Mesendoderm (in vitro differentiated cells): ENCODE measurements at regions not wholly inside any gene's neighbourhood (a gene's known extent, or its start where the extent isn't known, plus 50 kb on each side); places are given as distances from the start of the nearest gene placed in this dataset.

Experiments
- DNase-seq: peaks from one replicate; pipeline ENCODE4 v3.0.0; 2013
- H2AK5ac ChIP-seq: 2 replicates; pipeline ENCODE4 v1.6.1; 2013; ENCODE audit warnings: low read length, inconsistent platforms
- H2BK120ac ChIP-seq: 2 replicates; pipeline ENCODE4 v1.6.1; 2013; ENCODE audit warnings: low read depth, mild to moderate bottlenecking, low read length, moderate library complexity, mixed read lengths
- H2BK15ac ChIP-seq: replicated peaks from 2 replicates; pipeline ENCODE4 v1.6.1; 2013; ENCODE audit warnings: low read depth, mild to moderate bottlenecking, moderate library complexity
- H2BK5ac ChIP-seq: 2 replicates; pipeline ENCODE4 v1.6.1; 2013; ENCODE audit warnings: low read length, inconsistent platforms
- H3K18ac ChIP-seq: 2 replicates; pipeline ENCODE4 v1.6.1; 2013; ENCODE audit warnings: mild to moderate bottlenecking, low read length, mixed read lengths
- H3K23ac ChIP-seq: one replicate; pipeline ENCODE4 v1.6.1; 2013; ENCODE audit warnings: low read length
- H3K27ac ChIP-seq: 2 replicates; pipeline ENCODE4 v1.5.1; 2013; ENCODE audit warnings: low read depth, mild to moderate bottlenecking, inconsistent platforms, low read length, moderate library complexity
- H3K27me3 ChIP-seq: 2 replicates; pipeline ENCODE4 v1.6.1; 2013; ENCODE audit warnings: low read length, control low read depth, mild to moderate bottlenecking, inconsistent platforms; ENCODE audit not compliant: insufficient read depth, poor library complexity
- H3K36me3 ChIP-seq: 2 replicates; pipeline ENCODE4 v1.6.1; 2013; ENCODE audit warnings: low read length, inconsistent platforms; ENCODE audit not compliant: control insufficient read depth, insufficient read depth
- H3K4ac ChIP-seq: one replicate; pipeline ENCODE4 v1.6.1; 2013; ENCODE audit warnings: low read depth, mild to moderate bottlenecking, low read length, moderate library complexity
- H3K4me1 ChIP-seq: 2 replicates; pipeline ENCODE4 v1.6.1; 2013; ENCODE audit warnings: low read depth, low read length, inconsistent platforms; ENCODE audit not compliant: control insufficient read depth
- H3K4me2 ChIP-seq: 2 replicates; pipeline ENCODE4 v1.6.1; 2013; ENCODE audit warnings: low read length
- H3K4me3 ChIP-seq: 2 replicates; pipeline ENCODE4 v1.5.1; 2013; ENCODE audit warnings: mild to moderate bottlenecking, low read length
- H3K56ac ChIP-seq: one replicate; pipeline ENCODE4 v1.6.1; 2013; ENCODE audit warnings: low read length
- H3K79me1 ChIP-seq: 2 replicates; pipeline ENCODE4 v1.6.1; 2013; ENCODE audit warnings: low read length, inconsistent platforms
- H3K79me2 ChIP-seq: 2 replicates; pipeline ENCODE4 v1.6.1; 2013; ENCODE audit warnings: mild to moderate bottlenecking, low read length; ENCODE audit not compliant: control insufficient read depth, insufficient read depth
- H3K9ac ChIP-seq: 2 replicates; pipeline ENCODE4 v1.6.1; 2013; ENCODE audit warnings: low read length, inconsistent platforms
- H4K5ac ChIP-seq: one replicate; pipeline ENCODE4 v1.6.1; 2013; ENCODE audit warnings: low read length
- H4K8ac ChIP-seq: one replicate; pipeline ENCODE4 v1.6.1; 2013; ENCODE audit warnings: low read depth, mild to moderate bottlenecking, control low read depth, low read length, moderate library complexity
- WGBS: extraction: QIAGEN DNeasy Blood & Tissue Kit; methylation state at CpG from one replicate; pipeline ENCODE4 v1.1.7; 2013; ENCODE audit warnings: low lambda C conversion rate, missing lambda C conversion rate; ENCODE audit not compliant: insufficient coverage; ENCODE audit errors: extremely low coverage; 5-methylcytosine and 5-hydroxymethylcytosine counted together

- Histone ChIP-seq H3K23ac (no peak overlapping the region), H3K79me1 (no peaks in the 10 kb centered on the region), H3K36me3 (no peaks in the 10 kb centered on the region), H4K8ac (no peak overlapping the region), H3K4ac (no peak overlapping the region), H3K4me2 (no peak overlapping the region), H4K5ac (no peak overlapping the region), H2AK5ac (no peak overlapping the region), H2BK120ac (no peak overlapping the region), H3K56ac (no peak overlapping the region), H3K18ac (no peak overlapping the region), H3K79me2 (no peaks in the 10 kb centered on the region), H3K4me3 (no peak overlapping the region), H2BK5ac (no peak overlapping the region), H3K27ac (no peak overlapping the region), H3K9ac (no peak overlapping the region), H3K4me1 (no peaks in the 10 kb centered on the region), H3K27me3 (no peaks in the 10 kb centered on the region), H2BK15ac (no peak overlapping the region)
- DNase-seq, result no peak
- no CpG with 5 or more reads among the region's 4 CpGs for WGBS
These were observed 300.4 kb upstream of the ROPN1 start for GRCh38 chr3:124292329-124292728.

- H3K4me3 ChIP-seq, result no peak overlapping the region
- H3K27ac ChIP-seq, result no peak overlapping the region
- H4K5ac ChIP-seq, result no peak overlapping the region
- no peak overlapping the region for H3K4me2 ChIP-seq
- no peak overlapping the region for H3K9ac ChIP-seq
- H3K56ac ChIP-seq, result no peak overlapping the region
- H2AK5ac ChIP-seq, result no peak overlapping the region
- no peak overlapping the region for H2BK5ac ChIP-seq
- H4K8ac ChIP-seq, result no peak overlapping the region
- DNase-seq, result no peak
- H3K79me1 ChIP-seq, result no peaks in the 10 kb centered on the region
- H3K4me1 ChIP-seq, result no peaks in the 10 kb centered on the region
- H3K36me3 ChIP-seq, result no peaks in the 10 kb centered on the region
- H3K23ac ChIP-seq, result no peak overlapping the region
- no peaks in the 10 kb centered on the region for H3K79me2 ChIP-seq
- H2BK15ac ChIP-seq, result no peak overlapping the region
- no peak overlapping the region for H3K18ac ChIP-seq
- no peaks in the 10 kb centered on the region for H3K27me3 ChIP-seq
- no CpG with 5 or more reads among the region's 2 CpGs for WGBS
- no peak overlapping the region for H3K4ac ChIP-seq
- H2BK120ac ChIP-seq, result no peak overlapping the region
These were observed 301.7 kb upstream of the ROPN1 start for GRCh38 chr3:124293584-124293983.

- Histone ChIP-seq H3K9ac (no peak overlapping the region), H4K8ac (no peak overlapping the region), H3K4me1 (no peaks in the 10 kb centered on the region), H3K4ac (no peak overlapping the region), H2AK5ac (no peak overlapping the region), H3K4me2 (no peak overlapping the region), H3K79me2 (no peaks in the 10 kb centered on the region), H2BK15ac (no peak overlapping the region), H2BK5ac (no peak overlapping the region), H3K27ac (no peak overlapping the region), H3K79me1 (no peaks in the 10 kb centered on the region), H3K56ac (no peak overlapping the region), H2BK120ac (no peak overlapping the region), H4K5ac (no peak overlapping the region), H3K27me3 (no peaks in the 10 kb centered on the region), H3K36me3 (no peaks in the 10 kb centered on the region), H3K18ac (no peak overlapping the region), H3K4me3 (no peak overlapping the region), H3K23ac (no peak overlapping the region)
- no CpG with 5 or more reads among the region's 3 CpGs for WGBS
- no peak for DNase-seq
These were observed 303.4 kb upstream of the ROPN1 start for GRCh38 chr3:124295362-124295761.

GRCh38 chr3:124296406-124296805, 304.5 kb upstream of the ROPN1 start:
- Histone ChIP-seq H3K79me1 (no peaks in the 10 kb centered on the region), H3K4me3 (no peak overlapping the region), H3K79me2 (no peaks in the 10 kb centered on the region), H3K23ac (no peak overlapping the region), H2BK5ac (no peak overlapping the region), H4K8ac (no peak overlapping the region), H3K36me3 (no peaks in the 10 kb centered on the region), H3K27me3 (no peaks in the 10 kb centered on the region), H2BK15ac (no peak overlapping the region), H3K9ac (no peak overlapping the region), H3K56ac (no peak overlapping the region), H2AK5ac (no peak overlapping the region), H3K4me1 (no peaks in the 10 kb centered on the region), H3K18ac (no peak overlapping the region), H3K4me2 (no peak overlapping the region), H2BK120ac (no peak overlapping the region), H4K5ac (no peak overlapping the region), H3K27ac (no peak overlapping the region), H3K4ac (no peak overlapping the region)
- DNase-seq, result no peak
- WGBS, result no CpG with 5 or more reads among the region's 7 CpGs

- H3K4me3 ChIP-seq, result no peak overlapping the region
- no CpG with 5 or more reads among the region's 3 CpGs for WGBS
- DNase-seq, result no peak
These were observed 305.4 kb upstream of the ROPN1 start for GRCh38 chr3:124297062-124297980.

GRCh38 chr3:124298301-124298700, 306.4 kb upstream of the ROPN1 start:
- Histone ChIP-seq H2BK15ac (no peak overlapping the region), H3K79me1 (no peaks in the 10 kb centered on the region), H2BK120ac (no peak overlapping the region), H3K4ac (no peak overlapping the region), H3K36me3 (no peaks in the 10 kb centered on the region), H3K4me2 (no peak overlapping the region), H3K18ac (no peak overlapping the region), H3K4me1 (no peaks in the 10 kb centered on the region), H4K5ac (no peak overlapping the region), H3K9ac (no peak overlapping the region), H3K56ac (no peak overlapping the region), H4K8ac (no peak overlapping the region), H3K23ac (no peak overlapping the region), H3K79me2 (no peaks in the 10 kb centered on the region), H3K4me3 (no peak overlapping the region), H2AK5ac (no peak overlapping the region), H3K27me3 (no peaks in the 10 kb centered on the region), H2BK5ac (no peak overlapping the region), H3K27ac (no peak overlapping the region)
- no CpG with 5 or more reads among the region's 5 CpGs for WGBS
- no peak for DNase-seq

More at GRCh38 chr3:124297062-124297980, 305.4 kb upstream of the ROPN1 start:
- Histone ChIP-seq H4K8ac (no peak overlapping the region), H3K79me1 (no peaks in the 10 kb centered on the region), H3K18ac (no peak overlapping the region), H2BK5ac (no peak overlapping the region), H3K27ac (no peak overlapping the region), H3K4ac (no peak overlapping the region), H4K5ac (no peak overlapping the region), H2BK120ac (no peak overlapping the region), H3K36me3 (no peaks in the 10 kb centered on the region), H3K27me3 (no peaks in the 10 kb centered on the region), H3K9ac (no peak overlapping the region), H3K4me2 (no peak overlapping the region), H2AK5ac (no peak overlapping the region), H3K4me1 (no peaks in the 10 kb centered on the region), H3K56ac (peak overlapping the region; percentile 5), H3K23ac (no peak overlapping the region), H2BK15ac (no peak overlapping the region), H3K79me2 (no peaks in the 10 kb centered on the region)
